Smooth muscle cell (in vitro differentiated cells): ENCODE measurements at regions not wholly inside any gene's neighbourhood (a gene's known extent, or its start where the extent isn't known, plus 50 kb on each side); places are given as distances from the start of the nearest gene placed in this dataset.

ENCODE experiments used
- DNase-seq: peaks from one replicate; lab custom pipeline; 2025; ENCODE audit not compliant: unreplicated experiment; lab: John Stamatoyannopoulos, UW
- H2AFZ ChIP-seq: fragments of 200-600 bp; sonication (generic); 2 replicates; pipeline ENCODE4 v1.6.0; 2016; ENCODE audit warnings: antibody characterized with exemption, low read depth, mild to moderate bottlenecking
- H3F3A ChIP-seq: fragments of 200-600 bp; sonication (generic); 2 replicates; pipeline ENCODE4 v1.6.0; 2017; ENCODE audit warnings: antibody characterized with exemption, low read depth
- H3K27ac ChIP-seq: fragments of 200-600 bp; sonication (generic); 2 replicates; pipeline ENCODE4 v1.5.1; 2016; ENCODE audit warnings: low read depth, mild to moderate bottlenecking
- H3K27me3 ChIP-seq: fragments of 200-600 bp; sonication (generic); 2 replicates; pipeline ENCODE4 v1.6.1; 2016; ENCODE audit warnings: low read depth, mild to moderate bottlenecking
- H3K36me3 ChIP-seq: fragments of 200-600 bp; sonication (generic); 2 replicates; pipeline ENCODE4 v1.5.1; 2016; ENCODE audit warnings: low read depth
- H3K4me1 ChIP-seq: fragments of 200-600 bp; sonication (generic); 2 replicates; pipeline ENCODE4 v1.5.1; 2016; ENCODE audit warnings: low read depth
- H3K4me2 ChIP-seq: fragments of 200-600 bp; sonication (generic); 2 replicates; pipeline ENCODE4 v1.6.0; 2016; ENCODE audit warnings: mild to moderate bottlenecking
- H3K4me3 ChIP-seq: fragments of 200-600 bp; sonication (generic); 2 replicates; pipeline ENCODE4 v1.5.1; 2016; ENCODE audit warnings: mild to moderate bottlenecking
- H3K79me2 ChIP-seq: fragments of 200-600 bp; sonication (generic); 2 replicates; pipeline ENCODE4 v1.6.0; 2016; ENCODE audit warnings: low read depth, mild to moderate bottlenecking
- H3K9ac ChIP-seq: fragments of 200-600 bp; sonication (generic); 2 replicates; pipeline ENCODE4 v1.6.0; 2016; ENCODE audit warnings: low read depth
- H3K9me3 ChIP-seq: fragments of 200-600 bp; sonication (generic); replicated peaks from 2 replicates; pipeline ENCODE4 v1.5.1; 2016; ENCODE audit warnings: low read depth
- H4K20me1 ChIP-seq: fragments of 200-600 bp; sonication (generic); 2 replicates; pipeline ENCODE4 v1.6.0; 2016; ENCODE audit warnings: low read depth
- CTCF ChIP-seq: fragments of 200-600 bp; sonication (generic); IDR thresholded peaks from 2 replicates; pipeline ENCODE4 v1.5.1; 2017; ENCODE audit warnings: borderline replicate concordance, mild to moderate bottlenecking, antibody characterized with exemption; ENCODE audit not compliant: insufficient read depth, poor library complexity, severe bottlenecking
- WGBS: methylation state at CpG from one replicate; pipeline ENCODE4 v1.1.7; 2016; ENCODE audit warnings: low lambda C conversion rate; 5-methylcytosine and 5-hydroxymethylcytosine counted together

GRCh38 chr18:51447351-51448342 is 250.2 kb upstream of the MEX3C start:
- 70% methylated on average over 18 of the region's 19 CpGs for WGBS
- no peaks in the 10 kb centered on the region for H3K9me3 ChIP-seq
- no peak overlapping the region for H3K4me2 ChIP-seq
- H3F3A ChIP-seq = no peaks in the 10 kb centered on the region
- no peaks in the 10 kb centered on the region for H3K27me3 ChIP-seq
- no peaks in the 10 kb centered on the region for H3K4me1 ChIP-seq
- TF ChIP-seq CTCF = no peak
- H2AFZ ChIP-seq = no peak overlapping the region
- H3K9ac ChIP-seq = no peak overlapping the region
- no peak overlapping the region for H3K27ac ChIP-seq
- H3K36me3 ChIP-seq = no peaks in the 10 kb centered on the region
- no peaks in the 10 kb centered on the region for H4K20me1 ChIP-seq
- H3K79me2 ChIP-seq = no peaks in the 10 kb centered on the region
- no peak overlapping the region for H3K4me3 ChIP-seq
- DNase-seq = no peak

GRCh38 chr18:51448949-51449348 is 251.5 kb upstream of the MEX3C start:
- Histone ChIP-seq H3K27ac (no peak overlapping the region), H3K9ac (no peak overlapping the region), H4K20me1 (no peaks in the 10 kb centered on the region), H3K4me2 (no peak overlapping the region), H3F3A (no peaks in the 10 kb centered on the region), H3K36me3 (no peaks in the 10 kb centered on the region), H3K79me2 (no peaks in the 10 kb centered on the region), H3K27me3 (no peaks in the 10 kb centered on the region), H3K4me3 (no peak overlapping the region), H3K9me3 (no peaks in the 10 kb centered on the region), H2AFZ (no peak overlapping the region), H3K4me1 (no peaks in the 10 kb centered on the region)
- 89% methylated on average over 9 of the region's 9 CpGs for WGBS
- DNase-seq = no peak
- TF ChIP-seq CTCF = no peak

- no peak overlapping the region for H2AFZ ChIP-seq
- H3K27ac ChIP-seq = no peak overlapping the region
- no peaks in the 10 kb centered on the region for H3K36me3 ChIP-seq
- no peak overlapping the region for H3K4me2 ChIP-seq
- DNase-seq = no peak
- no peak overlapping the region for H3K4me3 ChIP-seq
- H3K27me3 ChIP-seq = no peaks in the 10 kb centered on the region
- no peak for TF ChIP-seq CTCF
- H3K4me1 ChIP-seq = no peaks in the 10 kb centered on the region
- H3K9me3 ChIP-seq = no peaks in the 10 kb centered on the region
- H4K20me1 ChIP-seq = no peaks in the 10 kb centered on the region
- H3F3A ChIP-seq = no peaks in the 10 kb centered on the region
- H3K79me2 ChIP-seq = no peaks in the 10 kb centered on the region
- H3K9ac ChIP-seq = no peak overlapping the region
- 95% methylated on average over 3 of the region's 3 CpGs for WGBS
Measured at GRCh38 chr18:51453594-51453993, 256.1 kb upstream of the MEX3C start.
